ENCODE measurements at regions not wholly inside any gene's neighbourhood (a gene's known extent, or its start where the extent isn't known, plus 50 kb on each side); places are given as distances from the start of the nearest gene placed in this dataset.
"Not testable (repeated sequence)": the region's sequence is repeated elsewhere in the genome, so short reads cannot be mapped to it uniquely, and the experiment has no call there.

GRCh38 chr4:52421811-52422213, 237.3 kb downstream of the USP46 start:
- H3K27me3 ChIP-seq = no peaks in the 10 kb centered on the region
- intact Hi-C loops (cut with DNase I; ENCODE audit: low total_unique reads) = no loop called here
- no peaks in the 10 kb centered on the region for H3K9me3 ChIP-seq
- DNase-seq = no peak
- no peak for TF ChIP-seq POLR2A (IDR thresholded peaks at IDR 0.05)
- TF ChIP-seq, protein P1, sequence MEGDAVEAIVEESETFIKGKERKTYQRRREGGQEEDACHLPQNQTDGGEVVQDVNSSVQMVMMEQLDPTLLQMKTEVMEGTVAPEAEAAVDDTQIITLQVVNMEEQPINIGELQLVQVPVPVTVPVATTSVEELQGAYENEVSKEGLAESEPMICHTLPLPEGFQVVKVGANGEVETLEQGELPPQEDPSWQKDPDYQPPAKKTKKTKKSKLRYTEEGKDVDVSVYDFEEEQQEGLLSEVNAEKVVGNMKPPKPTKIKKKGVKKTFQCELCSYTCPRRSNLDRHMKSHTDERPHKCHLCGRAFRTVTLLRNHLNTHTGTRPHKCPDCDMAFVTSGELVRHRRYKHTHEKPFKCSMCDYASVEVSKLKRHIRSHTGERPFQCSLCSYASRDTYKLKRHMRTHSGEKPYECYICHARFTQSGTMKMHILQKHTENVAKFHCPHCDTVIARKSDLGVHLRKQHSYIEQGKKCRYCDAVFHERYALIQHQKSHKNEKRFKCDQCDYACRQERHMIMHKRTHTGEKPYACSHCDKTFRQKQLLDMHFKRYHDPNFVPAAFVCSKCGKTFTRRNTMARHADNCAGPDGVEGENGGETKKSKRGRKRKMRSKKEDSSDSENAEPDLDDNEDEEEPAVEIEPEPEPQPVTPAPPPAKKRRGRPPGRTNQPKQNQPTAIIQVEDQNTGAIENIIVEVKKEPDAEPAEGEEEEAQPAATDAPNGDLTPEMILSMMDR (IDR thresholded peaks at IDR 0.05) = no peak
- H3K4me3 ChIP-seq = no peak overlapping the region
- no peak overlapping the region for H3K27ac ChIP-seq
- no peaks in the 10 kb centered on the region for H3K4me1 ChIP-seq
- no peaks in the 10 kb centered on the region for H3K36me3 ChIP-seq

DNA sequence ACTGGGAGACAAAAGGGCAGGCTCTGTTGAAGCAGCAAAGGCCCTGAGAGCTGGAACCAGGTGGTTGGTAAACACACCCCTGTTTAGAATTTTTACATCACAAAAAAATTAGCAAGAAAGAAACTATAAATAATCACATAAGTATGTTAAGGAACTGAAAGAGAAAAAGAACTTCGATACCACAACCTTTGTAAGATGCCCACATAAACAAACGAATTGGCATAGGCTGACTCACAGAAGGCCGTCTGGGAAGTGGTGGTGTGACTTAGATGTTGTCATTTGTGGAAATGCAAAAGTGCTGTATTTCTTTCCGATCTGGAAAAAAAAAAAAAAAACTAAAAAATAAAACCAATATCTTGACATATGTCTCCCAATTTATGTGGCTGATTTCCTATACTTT, 235.1 kb downstream of the USP46 start:
- H3K4me1 ChIP-seq = no peaks in the 10 kb centered on the region
- no peak for DNase-seq
- H3K27ac ChIP-seq = no peak overlapping the region
- H3K4me3 ChIP-seq = no peak overlapping the region
- TF ChIP-seq, protein P1 (IDR thresholded peaks at IDR 0.05) = no peak
- TF ChIP-seq POLR2A (IDR thresholded peaks at IDR 0.05) = no peak
- no peaks in the 10 kb centered on the region for H3K9me3 ChIP-seq
- intact Hi-C loops (cut with DNase I; ENCODE audit: low total_unique reads) = no loop called here
- no peaks in the 10 kb centered on the region for H3K27me3 ChIP-seq
- no peaks in the 10 kb centered on the region for H3K36me3 ChIP-seq

GRCh38 chr4:52425751-52426326, 233.3 kb downstream of the USP46 start:
- no peak for DNase-seq
- intact Hi-C loops (cut with DNase I; ENCODE audit: low total_unique reads) = no loop called here
- H3K27me3 ChIP-seq = no peaks in the 10 kb centered on the region

DNA sequence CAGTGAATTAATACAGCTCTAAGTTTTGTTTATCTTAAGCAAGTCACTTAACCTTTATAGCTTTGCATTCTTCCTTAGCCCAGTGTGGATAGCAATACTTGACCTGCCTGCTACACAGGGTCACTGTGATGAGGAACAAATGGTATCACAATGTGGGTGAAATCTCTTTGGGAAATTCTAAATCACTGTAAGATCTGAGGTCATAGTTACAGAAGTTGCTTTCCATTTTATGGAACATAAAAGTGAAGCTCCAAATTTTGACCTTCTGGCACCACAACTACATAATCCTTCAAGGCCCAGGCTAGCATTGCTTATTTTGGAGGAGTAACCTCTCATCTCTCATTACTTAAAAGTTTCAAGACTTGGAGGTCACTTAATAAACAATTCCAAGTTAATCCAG, 227.7 kb downstream of the USP46 start:
- no peak for DNase-seq
- intact Hi-C loops (cut with DNase I; ENCODE audit: low total_unique reads) = no loop called here
- Histone ChIP-seq H3K9me3 (no peaks in the 10 kb centered on the region), H3K27ac (no peak overlapping the region), H3K4me3 (no peak overlapping the region), H3K27me3 (no peaks in the 10 kb centered on the region), H3K36me3 (no peaks in the 10 kb centered on the region), H3K4me1 (no peaks in the 10 kb centered on the region)
- TF ChIP-seq, protein P1 (IDR thresholded peaks at IDR 0.05) = no peak
- TF ChIP-seq POLR2A (IDR thresholded peaks at IDR 0.05) = no peak

More at GRCh38 chr4:52425751-52426326, 233.3 kb downstream of the USP46 start:
- Histone ChIP-seq H3K36me3 (no peaks in the 10 kb centered on the region), H3K4me1 (no peaks in the 10 kb centered on the region), H3K9me3 (no peaks in the 10 kb centered on the region), H3K27ac (no peak overlapping the region), H3K4me3 (no peak overlapping the region)
- no peak for TF ChIP-seq POLR2A (IDR thresholded peaks at IDR 0.05)
- TF ChIP-seq, protein P1 (IDR thresholded peaks at IDR 0.05) = no peak

- no peaks in the 10 kb centered on the region for H3K36me3 ChIP-seq
- TF ChIP-seq, protein P1 (IDR thresholded peaks at IDR 0.05) = no peak
- TF ChIP-seq POLR2A (IDR thresholded peaks at IDR 0.05) = no peak
- intact Hi-C loops (cut with DNase I; ENCODE audit: low total_unique reads) = no loop called here
Observed at GRCh38 chr4:52431869-52432268, 227.2 kb downstream of the USP46 start.

GRCh38 chr4:52442524-52442923, 216.6 kb downstream of the USP46 start:
- H3K27me3 ChIP-seq; H3K27ac ChIP-seq; H3K4me3 ChIP-seq; H3K4me1 ChIP-seq; DNase-seq; H3K36me3 ChIP-seq; H3K9me3 ChIP-seq; intact Hi-C loops (cut with DNase I; ENCODE audit: low total_unique reads): not testable (repeated sequence)

More at GRCh38 chr4:52431869-52432268, 227.2 kb downstream of the USP46 start:
- H3K27me3 ChIP-seq = no peaks in the 10 kb centered on the region
- H3K4me1 ChIP-seq = no peaks in the 10 kb centered on the region
- H3K27ac ChIP-seq = no peak overlapping the region
- DNase-seq = no peak
- H3K4me3 ChIP-seq = no peak overlapping the region
- H3K9me3 ChIP-seq = no peaks in the 10 kb centered on the region
